Fibroblast of lung (primary cell): ENCODE measurements at regions not wholly inside any gene's neighbourhood (a gene's known extent, or its start where the extent isn't known, plus 50 kb on each side); places are given as distances from the start of the nearest gene placed in this dataset.

Experiments used
- DNase-seq, 2 donors: peaks; one replicate each; pipeline versions ENCODE4 v3.0.0 to v3.0.0-alpha.2; 2010; ENCODE audit warnings: low read depth in 2 of 2
- H2AFZ ChIP-seq: 2 replicates; pipeline ENCODE4 v1.5.1; 2012; ENCODE audit warnings: low read length, control low read depth, inconsistent platforms
- H3K27ac ChIP-seq: 2 replicates; pipeline ENCODE4 v1.5.1; 2011; ENCODE audit warnings: low read length, control low read depth; ENCODE audit not compliant: insufficient read depth
- H3K27me3 ChIP-seq: 2 replicates; pipeline ENCODE4 v1.5.1; 2011; ENCODE audit warnings: mild to moderate bottlenecking, low read length; ENCODE audit not compliant: control insufficient read depth, insufficient read depth
- H3K36me3 ChIP-seq: 2 replicates; pipeline ENCODE4 v1.5.1; 2011; ENCODE audit warnings: low read length; ENCODE audit not compliant: control insufficient read depth, insufficient read depth
- H3K4me1 ChIP-seq: 2 replicates; pipeline ENCODE4 v1.5.1; 2011; ENCODE audit warnings: low read length; ENCODE audit not compliant: control insufficient read depth, insufficient read depth; ENCODE audit errors: extremely low read depth
- H3K4me2 ChIP-seq: 2 replicates; pipeline ENCODE4 v1.5.1; 2011; ENCODE audit warnings: low read length, control low read depth; ENCODE audit not compliant: insufficient read depth; ENCODE audit errors: extremely low read depth
- H3K4me3 ChIP-seq, 4 experiments: fragments of 200-600 bp in 1 of 4; sonication (generic) in 1 of 4; replicated peaks in 1 of 4; 2 replicates each; pipeline ENCODE4 v1.5.1; 2011 to 2016; ENCODE audit warnings: low read length in 4 of 4, low read depth in 3 of 4, mild to moderate bottlenecking in 3 of 4, control low read depth in 2 of 4, inconsistent platforms in 1 of 4, mixed read lengths in 1 of 4; ENCODE audit not compliant: insufficient read depth in 1 of 4; ENCODE audit errors: control extremely low read depth in 1 of 4
- H3K79me2 ChIP-seq: 2 replicates; pipeline ENCODE4 v1.5.1; 2012; ENCODE audit warnings: mild to moderate bottlenecking, low read length, inconsistent platforms; ENCODE audit not compliant: control insufficient read depth, insufficient read depth
- H3K9ac ChIP-seq: 2 replicates; pipeline ENCODE4 v1.5.1; 2011; ENCODE audit warnings: mild to moderate bottlenecking, low read length, control low read depth; ENCODE audit not compliant: insufficient read depth
- H3K9me3 ChIP-seq: 2 replicates; pipeline ENCODE4 v1.5.1; 2012; ENCODE audit warnings: low read depth, low read length; ENCODE audit not compliant: control insufficient read depth, insufficient read depth
- H4K20me1 ChIP-seq: 2 replicates; pipeline ENCODE4 v1.5.1; 2011; ENCODE audit warnings: low read length; ENCODE audit not compliant: control insufficient read depth, insufficient read depth; ENCODE audit errors: extremely low read depth
- EZH2 ChIP-seq: IDR thresholded peaks from 2 replicates; pipeline ENCODE4 v1.5.1; 2012; ENCODE audit warnings: low read length, control low read depth, mild to moderate bottlenecking; ENCODE audit errors: missing control alignments
- TF ChIP-seq, protein P1 (sequence below), 2 donors: IDR thresholded peaks in 1 of 2; conservative IDR thresholded peaks in 1 of 2; 1 replicate in 1 of 2; 2 replicates in 1 of 2; pipeline ENCODE4 v1.5.1; 2011 to 2012; ENCODE audit warnings: low read length in 2 of 2, control low read depth in 1 of 2, inconsistent platforms in 1 of 2, low read depth in 1 of 2, mild to moderate bottlenecking in 1 of 2

DNA sequence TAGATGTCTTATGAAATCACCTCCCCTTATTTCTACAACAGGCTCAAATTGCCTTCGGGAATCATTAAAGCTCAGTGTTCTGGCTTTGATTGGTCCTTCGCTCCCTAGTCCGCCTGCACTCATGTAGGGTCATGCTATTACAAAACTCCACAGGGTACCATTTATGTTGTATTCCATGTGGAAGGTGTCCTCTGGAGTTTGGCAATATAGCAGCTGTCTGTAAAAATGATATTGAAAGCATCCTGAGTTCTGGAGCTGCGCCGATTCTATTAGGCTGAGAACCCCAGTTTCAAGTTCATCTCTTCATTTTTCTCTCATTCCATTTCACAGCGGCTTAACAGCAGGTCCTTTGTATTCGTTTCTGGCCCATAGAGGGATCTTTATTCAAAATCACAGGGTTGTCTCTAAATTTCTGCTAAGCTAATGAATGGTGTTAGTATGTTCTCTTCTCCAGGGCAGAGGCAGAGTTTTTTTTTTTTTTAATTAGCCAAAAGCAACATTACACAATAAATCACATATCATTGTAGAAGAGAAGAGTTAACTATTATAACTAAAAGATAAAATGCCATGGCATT is 71.9 kb upstream of the TEKT1 start:
- H3K79me2 ChIP-seq, result no peaks in the 10 kb centered on the region
- no peak for DNase-seq
- no peaks in the 10 kb centered on the region for H3K9me3 ChIP-seq
- H2AFZ ChIP-seq, result no peak overlapping the region
- no peak overlapping the region for H3K9ac ChIP-seq
- H3K4me3 ChIP-seq, result no peak overlapping the region
- no peaks in the 10 kb centered on the region for H3K36me3 ChIP-seq
- TF ChIP-seq, protein P1, sequence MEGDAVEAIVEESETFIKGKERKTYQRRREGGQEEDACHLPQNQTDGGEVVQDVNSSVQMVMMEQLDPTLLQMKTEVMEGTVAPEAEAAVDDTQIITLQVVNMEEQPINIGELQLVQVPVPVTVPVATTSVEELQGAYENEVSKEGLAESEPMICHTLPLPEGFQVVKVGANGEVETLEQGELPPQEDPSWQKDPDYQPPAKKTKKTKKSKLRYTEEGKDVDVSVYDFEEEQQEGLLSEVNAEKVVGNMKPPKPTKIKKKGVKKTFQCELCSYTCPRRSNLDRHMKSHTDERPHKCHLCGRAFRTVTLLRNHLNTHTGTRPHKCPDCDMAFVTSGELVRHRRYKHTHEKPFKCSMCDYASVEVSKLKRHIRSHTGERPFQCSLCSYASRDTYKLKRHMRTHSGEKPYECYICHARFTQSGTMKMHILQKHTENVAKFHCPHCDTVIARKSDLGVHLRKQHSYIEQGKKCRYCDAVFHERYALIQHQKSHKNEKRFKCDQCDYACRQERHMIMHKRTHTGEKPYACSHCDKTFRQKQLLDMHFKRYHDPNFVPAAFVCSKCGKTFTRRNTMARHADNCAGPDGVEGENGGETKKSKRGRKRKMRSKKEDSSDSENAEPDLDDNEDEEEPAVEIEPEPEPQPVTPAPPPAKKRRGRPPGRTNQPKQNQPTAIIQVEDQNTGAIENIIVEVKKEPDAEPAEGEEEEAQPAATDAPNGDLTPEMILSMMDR (conservative IDR thresholded peaks at IDR 0.05 in 1 of 2, IDR thresholded peaks at IDR 0.05 in 1 of 2; ENCODE audit: low read depth in 1 of 2, low read length in 2 of 2), result no peak
- no peak for TF ChIP-seq EZH2
- no peaks in the 10 kb centered on the region for H3K4me1 ChIP-seq
- no peak overlapping the region for H3K27ac ChIP-seq
- H4K20me1 ChIP-seq, result no peaks in the 10 kb centered on the region
- no peaks in the 10 kb centered on the region for H3K27me3 ChIP-seq
- no peak overlapping the region for H3K4me2 ChIP-seq

DNA sequence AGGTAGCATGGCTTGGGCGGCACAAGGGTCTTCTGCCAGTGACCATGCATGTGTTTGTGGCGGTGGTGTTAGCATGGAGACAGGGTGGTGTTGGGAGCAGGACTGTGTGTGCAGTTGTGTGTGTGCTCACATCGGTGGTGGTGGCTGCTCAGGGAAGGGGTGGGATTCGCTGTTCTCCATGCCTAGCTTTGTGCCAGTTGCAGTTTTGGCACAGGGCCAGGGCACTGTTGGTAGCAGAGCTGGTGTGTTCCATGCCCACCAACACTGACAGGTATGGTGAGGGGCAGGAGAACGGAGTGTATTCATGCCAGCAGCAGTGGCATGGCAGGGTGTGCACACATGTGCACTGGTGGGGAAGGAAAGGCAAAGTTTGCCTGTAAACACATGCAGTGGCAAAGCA is 77.3 kb upstream of the TEKT1 start:
- no peaks in the 10 kb centered on the region for H3K27me3 ChIP-seq
- H3K36me3 ChIP-seq, result no peaks in the 10 kb centered on the region
- H3K9me3 ChIP-seq, result no peaks in the 10 kb centered on the region
- H3K79me2 ChIP-seq, result no peaks in the 10 kb centered on the region
- no peak overlapping the region for H3K4me3 ChIP-seq
- no peak overlapping the region for H2AFZ ChIP-seq
- H3K9ac ChIP-seq, result no peak overlapping the region
- no peaks in the 10 kb centered on the region for H4K20me1 ChIP-seq
- TF ChIP-seq EZH2, result no peak
- TF ChIP-seq, protein P1 (conservative IDR thresholded peaks at IDR 0.05 in 1 of 2, IDR thresholded peaks at IDR 0.05 in 1 of 2; ENCODE audit: low read depth in 1 of 2, low read length in 2 of 2), result no peak
- no peaks in the 10 kb centered on the region for H3K4me1 ChIP-seq
- H3K4me2 ChIP-seq, result no peak overlapping the region
- no peak overlapping the region for H3K27ac ChIP-seq
- no peak for DNase-seq

GRCh38 chr17:6910987-6911603 is 79.6 kb upstream of the TEKT1 start:
- Histone ChIP-seq H3K4me1 (peaks cover 2% of the 10 kb centered on the region), H3K36me3 (no peaks in the 10 kb centered on the region), H2AFZ (no peak overlapping the region), H3K4me3 (no peak overlapping the region), H3K79me2 (no peaks in the 10 kb centered on the region), H3K9me3 (no peaks in the 10 kb centered on the region), H4K20me1 (no peaks in the 10 kb centered on the region), H3K9ac (no peak overlapping the region), H3K4me2 (no peak overlapping the region), H3K27ac (no peak overlapping the region), H3K27me3 (peaks cover 3% of the 10 kb centered on the region)
- DNase-seq, result peak; percentile 26 to 71
- TF ChIP-seq EZH2, result no peak
- TF ChIP-seq, protein P1 (conservative IDR thresholded peaks at IDR 0.05 in 1 of 2, IDR thresholded peaks at IDR 0.05 in 1 of 2; ENCODE audit: low read depth in 1 of 2, low read length in 2 of 2), result peak; percentile 51 to 76
